Sigmoid colon (tissue), 6 donors: ENCODE measurements at regions not wholly inside any gene's neighbourhood (a gene's known extent, or its start where the extent isn't known, plus 50 kb on each side); places are given as distances from the start of the nearest gene placed in this dataset.

Source experiments
- DNase-seq: peaks from one replicate; pipeline ENCODE4 v3.0.0-alpha.2; 2019
- H3K27ac ChIP-seq, 4 donors: fragments of 200-600 bp; sonication (generic); one replicate each; pipeline ENCODE4 v1.5.1; 2016 to 2019; ENCODE audit warnings: mild to moderate bottlenecking in 1 of 4
- H3K27me3 ChIP-seq, 3 donors: fragments of 200-600 bp; sonication (generic); one replicate each; pipeline ENCODE4 v1.5.1; 2019; ENCODE audit warnings: mild to moderate bottlenecking in 1 of 3
- H3K36me3 ChIP-seq, 4 donors: fragments of 200-600 bp; sonication (generic); one replicate each; pipeline ENCODE4 v1.5.1; 2016 to 2019
- H3K4me1 ChIP-seq, 4 donors: fragments of 200-600 bp; sonication (generic); one replicate each; pipeline ENCODE4 v1.5.1; 2017 to 2019
- H3K4me3 ChIP-seq, 4 donors: fragments of 200-600 bp; sonication (generic); one replicate each; pipeline ENCODE4 v1.5.1; 2017 to 2019; ENCODE audit warnings: mild to moderate bottlenecking in 2 of 4, moderate library complexity in 1 of 4
- H3K9me3 ChIP-seq, 4 donors: fragments of 200-600 bp in 3 of 4; sonication (generic) in 3 of 4; one replicate each; pipeline versions ENCODE4 v1.5.1 to v1.6.1; 2013 to 2019
- CTCF ChIP-seq, 4 experiments: fragments of 450-650 bp in 3 of 4; fragments of 200-600 bp in 1 of 4; IDR thresholded peaks; one replicate each; pipeline ENCODE4 v1.5.1; 2016 to 2019; ENCODE audit warnings: antibody characterized with exemption in 4 of 4, mild to moderate bottlenecking in 3 of 4, moderate library complexity in 2 of 4
- EP300 ChIP-seq, 4 donors: sonication (generic); formaldehyde crosslinking; IDR thresholded peaks; one replicate each; pipeline ENCODE4 v1.6.1; 2017; ENCODE audit warnings: antibody characterized with exemption in 4 of 4
- POLR2A ChIP-seq, 2 donors: fragments of 450-650 bp; IDR thresholded peaks; one replicate each; pipeline ENCODE4 v1.6.1; 2016; ENCODE audit warnings: antibody characterized with exemption in 2 of 2, mild to moderate bottlenecking in 2 of 2, moderate library complexity in 2 of 2
- POLR2AphosphoS5 ChIP-seq, 4 donors: sonication (generic); formaldehyde crosslinking; IDR thresholded peaks; one replicate each; pipeline ENCODE4 v1.6.1; 2017; ENCODE audit warnings: antibody characterized with exemption in 4 of 4
- WGBS, 2 donors: extraction: QIAGEN DNeasy Blood & Tissue Kit; methylation state at CpG; one replicate each; pipeline ENCODE4 v1.1.7; 2013; 5-methylcytosine and 5-hydroxymethylcytosine counted together
- intact Hi-C: fragments of 100-400 bp; cut with DNase I; formaldehyde crosslinking; loops from one replicate; pipeline ENCODE4 v1.15.1; 2023
- donor health status: healthy with polysubstance abuse.
- donor health status: healthy.

- TF ChIP-seq POLR2A (IDR thresholded peaks at IDR 0.05) = no peak
- TF ChIP-seq EP300 (IDR thresholded peaks at IDR 0.05) = no peak
- no peak for DNase-seq
- Histone ChIP-seq H3K4me3 (no peak overlapping the region), H3K9me3 (no peaks in the 10 kb centered on the region), H3K36me3 (no peaks in the 10 kb centered on the region), H3K27ac (no peak overlapping the region), H3K4me1 (no peaks in the 10 kb centered on the region), H3K27me3 (no peaks in the 10 kb centered on the region)
- intact Hi-C loops = no loop called here
- WGBS, 2 donors = 62 to 84% methylated on average over 2 of the region's 2 CpGs
Observed at GRCh38 chr16:77611386-77611785, 110.9 kb upstream of the NUDT7 start.

DNA sequence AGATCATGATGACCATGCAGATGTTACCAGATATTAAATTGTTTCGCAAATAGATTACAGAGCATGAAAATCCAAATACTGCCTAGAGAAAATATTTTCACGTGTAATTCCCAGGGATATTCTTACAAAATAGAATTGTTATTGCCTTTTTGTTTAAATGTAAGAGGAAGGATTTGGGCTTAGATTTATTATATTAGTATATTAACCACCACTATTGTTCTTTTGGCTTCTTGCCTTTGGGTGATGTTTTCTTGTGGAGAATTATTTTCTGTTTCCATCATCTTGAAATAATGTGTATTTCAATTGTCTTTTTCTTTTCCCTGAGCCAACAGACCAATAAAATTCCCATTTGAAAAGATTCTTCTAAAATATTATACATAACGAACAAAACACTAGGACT lies 109.7 kb upstream of the NUDT7 start:
- Histone ChIP-seq H3K27me3 (no peaks in the 10 kb centered on the region), H3K27ac (no peak overlapping the region), H3K36me3 (no peaks in the 10 kb centered on the region), H3K4me1 (no peaks in the 10 kb centered on the region), H3K4me3 (no peak overlapping the region), H3K9me3 (no peaks in the 10 kb centered on the region)
- no peak for TF ChIP-seq CTCF (IDR thresholded peaks at IDR 0.05)
- TF ChIP-seq EP300 (IDR thresholded peaks at IDR 0.05) = no peak
- TF ChIP-seq POLR2A (IDR thresholded peaks at IDR 0.05) = no peak
- TF ChIP-seq POLR2AphosphoS5 (IDR thresholded peaks at IDR 0.05) = no peak
- intact Hi-C loops = no loop called here
- 69 to 74% methylated on average over 3 of the region's 3 CpGs for WGBS, 2 donors
- DNase-seq = no peak

GRCh38 chr16:77613095-77613494 lies 109.2 kb upstream of the NUDT7 start:
- no peaks in the 10 kb centered on the region for H3K9me3 ChIP-seq
- H3K4me1 ChIP-seq = no peaks in the 10 kb centered on the region
- no peaks in the 10 kb centered on the region for H3K36me3 ChIP-seq
- 40 to 68% methylated on average over 2 of the region's 2 CpGs for WGBS, 2 donors
- H3K27me3 ChIP-seq = no peaks in the 10 kb centered on the region
- H3K4me3 ChIP-seq = no peak overlapping the region
- intact Hi-C loops = no loop called here
- DNase-seq = no peak
- H3K27ac ChIP-seq = no peak overlapping the region
- TF ChIP-seq EP300 (IDR thresholded peaks at IDR 0.05) (no peak), POLR2AphosphoS5 (IDR thresholded peaks at IDR 0.05) (no peak)

- Histone ChIP-seq H3K4me3 (no peak overlapping the region), H3K9me3 (no peaks in the 10 kb centered on the region), H3K27me3 (no peaks in the 10 kb centered on the region), H3K36me3 (no peaks in the 10 kb centered on the region), H3K4me1 (no peaks in the 10 kb centered on the region), H3K27ac (no peak overlapping the region)
- intact Hi-C loops = no loop called here
- DNase-seq = no peak
- no peak for TF ChIP-seq POLR2A (IDR thresholded peaks at IDR 0.05)
- TF ChIP-seq CTCF (IDR thresholded peaks at IDR 0.05) = no peak
- TF ChIP-seq POLR2AphosphoS5 (IDR thresholded peaks at IDR 0.05) = no peak
- TF ChIP-seq EP300 (IDR thresholded peaks at IDR 0.05) = no peak
- 71 to 80% methylated on average over 3 of the region's 3 CpGs for WGBS, 2 donors
Observed at GRCh38 chr16:77617553-77617952, 104.8 kb upstream of the NUDT7 start.

DNA sequence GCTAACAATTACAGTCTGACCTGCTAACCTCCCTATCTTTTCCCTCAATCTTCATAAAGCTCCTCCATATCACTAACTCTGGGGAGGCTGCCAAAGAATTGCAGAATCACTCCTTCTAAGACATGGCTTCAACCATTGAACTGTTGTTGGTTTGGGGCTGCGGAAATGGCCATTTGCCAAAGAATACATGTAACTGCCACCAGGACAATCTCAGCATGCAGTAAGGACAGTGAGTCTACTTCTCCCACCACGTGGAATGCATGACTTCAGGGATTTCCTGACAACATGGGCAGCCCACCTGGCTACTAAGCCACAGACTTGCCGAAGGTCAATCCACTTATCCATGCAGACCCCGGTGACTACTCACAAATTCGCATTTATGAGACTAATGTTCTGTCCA lies 104.3 kb upstream of the NUDT7 start:
- TF ChIP-seq POLR2A (IDR thresholded peaks at IDR 0.05) (no peak), CTCF (IDR thresholded peaks at IDR 0.05) (no peak), POLR2AphosphoS5 (IDR thresholded peaks at IDR 0.05) (no peak), EP300 (IDR thresholded peaks at IDR 0.05) (no peak)
- no peaks in the 10 kb centered on the region for H3K4me1 ChIP-seq
- DNase-seq = no peak
- WGBS, 2 donors = 71 to 76% methylated on average over 5 of the region's 5 CpGs
- H3K9me3 ChIP-seq = no peaks in the 10 kb centered on the region
- no peaks in the 10 kb centered on the region for H3K36me3 ChIP-seq
- H3K27ac ChIP-seq = no peak overlapping the region
- H3K4me3 ChIP-seq = no peak overlapping the region
- intact Hi-C loops = no loop called here
- no peaks in the 10 kb centered on the region for H3K27me3 ChIP-seq

DNA sequence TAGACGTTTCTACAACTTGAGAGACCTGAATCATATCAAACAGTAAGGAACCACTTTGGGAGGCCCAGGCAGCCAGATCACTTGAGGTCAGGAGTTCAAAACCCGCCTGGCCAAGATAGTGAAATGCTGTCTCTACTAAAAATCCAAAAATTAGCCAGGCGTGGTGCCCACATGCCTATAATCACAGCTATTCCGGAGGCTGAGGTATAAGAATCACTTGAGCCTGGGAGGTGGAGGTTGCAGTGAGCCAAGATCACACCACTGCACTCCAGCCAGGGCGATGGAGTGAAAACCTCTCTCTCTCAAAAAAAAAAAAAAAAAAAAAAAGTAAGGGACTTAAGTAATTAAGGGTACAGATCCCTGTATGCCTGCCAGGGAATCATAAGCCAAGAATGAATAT lies 103.4 kb upstream of the NUDT7 start:
- TF ChIP-seq POLR2A (IDR thresholded peaks at IDR 0.05) (no peak), CTCF (IDR thresholded peaks at IDR 0.05) (no peak), EP300 (IDR thresholded peaks at IDR 0.05) (no peak), POLR2AphosphoS5 (IDR thresholded peaks at IDR 0.05) (no peak)
- Histone ChIP-seq H3K36me3 (no peaks in the 10 kb centered on the region), H3K27ac (no peak overlapping the region), H3K9me3 (no peaks in the 10 kb centered on the region), H3K4me1 (no peaks in the 10 kb centered on the region), H3K4me3 (no peak overlapping the region), H3K27me3 (no peaks in the 10 kb centered on the region)
- no peak for DNase-seq
- intact Hi-C loops = no loop called here
- WGBS, 2 donors = 69 to 84% methylated on average over 5 of the region's 5 CpGs
